NCI-H2171 treated with DMSO at 0.1 percent for 48 hours (cell line): ENCODE measurements at regions not wholly inside any gene's neighbourhood (a gene's known extent, or its start where the extent isn't known, plus 50 kb on each side); places are given as distances from the start of the nearest gene placed in this dataset.

Experiments
- DNase-seq: peaks from one replicate; lab custom pipeline; 2025; lab: John Stamatoyannopoulos, UW

- no peak for DNase-seq
Observed at GRCh38 chr1:80418134-80418533, 1382.6 kb upstream of the ADGRL2 start.

- no peak for DNase-seq
Observed at GRCh38 chr1:80417671-80418070, 1383.1 kb upstream of the ADGRL2 start.

GRCh38 chr1:80413969-80414368 is 1386.8 kb upstream of the ADGRL2 start:
- DNase-seq: no peak

- no peak for DNase-seq
Observed at GRCh38 chr1:80410233-80410632, 1390.5 kb upstream of the ADGRL2 start.

- no peak for DNase-seq
Observed at GRCh38 chr1:80403471-80403893, 1397.0 kb upstream of the ADGRL4 start.

- DNase-seq: no peak
Observed at GRCh38 chr1:80402625-80403024, 1396.1 kb upstream of the ADGRL4 start.

- DNase-seq: no peak
Observed at GRCh38 chr1:80401757-80402156, 1395.2 kb upstream of the ADGRL4 start.

GRCh38 chr1:80392529-80392928 is 1386.0 kb upstream of the ADGRL4 start:
- DNase-seq: no peak

GRCh38 chr1:80385650-80386049 is 1379.1 kb upstream of the ADGRL4 start:
- DNase-seq: no peak

GRCh38 chr1:80384959-80385358 is 1378.4 kb upstream of the ADGRL4 start:
- no peak for DNase-seq

- DNase-seq: no peak
Observed at GRCh38 chr1:80384083-80384830, 1377.7 kb upstream of the ADGRL4 start.

GRCh38 chr1:80375662-80376061 is 1369.1 kb upstream of the ADGRL4 start:
- DNase-seq: no peak

- no peak for DNase-seq
Observed at GRCh38 chr1:80375109-80375508, 1368.6 kb upstream of the ADGRL4 start.

- DNase-seq: no peak
Observed at GRCh38 chr1:80369780-80370179, 1363.2 kb upstream of the ADGRL4 start.

- DNase-seq: no peak
Observed at GRCh38 chr1:80367058-80367457, 1360.5 kb upstream of the ADGRL4 start.

GRCh38 chr1:80365359-80366021 is 1359.0 kb upstream of the ADGRL4 start:
- no peak for DNase-seq

GRCh38 chr1:80363689-80364475 is 1357.4 kb upstream of the ADGRL4 start:
- DNase-seq: no peak

GRCh38 chr1:80359666-80360065 is 1353.1 kb upstream of the ADGRL4 start:
- no peak for DNase-seq

GRCh38 chr1:80349218-80349617 is 1342.7 kb upstream of the ADGRL4 start:
- DNase-seq: no peak

- DNase-seq: no peak
Observed at GRCh38 chr1:80341021-80341420, 1334.5 kb upstream of the ADGRL4 start.

GRCh38 chr1:80318108-80318507 is 1311.6 kb upstream of the ADGRL4 start:
- DNase-seq: no peak

GRCh38 chr1:80310703-80311245 is 1304.2 kb upstream of the ADGRL4 start:
- peak; percentile 38 for DNase-seq

- peak; percentile 31 for DNase-seq
Observed at GRCh38 chr1:80305466-80305865, 1298.9 kb upstream of the ADGRL4 start.
